ENCODE measurements at regions not wholly inside any gene's neighbourhood (a gene's known extent, or its start where the extent isn't known, plus 50 kb on each side); places are given as distances from the start of the nearest gene placed in this dataset.
"Not testable (repeated sequence)": the region's sequence is repeated elsewhere in the genome, so short reads cannot be mapped to it uniquely, and the experiment has no call there.

- Mint-ChIP-seq H3K4me1 (ENCODE audit: low read depth) (no peaks in the 10 kb centered on the region), H3K27me3 (ENCODE audit: low read depth) (no peaks in the 10 kb centered on the region), H3K9me3 (no peaks in the 10 kb centered on the region), H3K4me3 (ENCODE audit: low read depth) (no peak overlapping the region), H3K27ac (no peak overlapping the region), H3K36me3 (ENCODE audit: low read depth) (no peaks in the 10 kb centered on the region)
- intact Hi-C loops (cut with micrococcal nuclease): no loop called here
- DNase-seq (ENCODE audit: low spot score): no peak
Measured at GRCh38 chrX:5314148-5314547, 914.5 kb downstream of the NLGN4X start.

GRCh38 chrX:5307416-5307815 is 921.3 kb downstream of the NLGN4X start:
- DNase-seq (ENCODE audit: low spot score): no peak
- intact Hi-C loops (cut with micrococcal nuclease): no loop called here
- H3K4me3 Mint-ChIP-seq (ENCODE audit: low read depth): no peak overlapping the region
- no peaks in the 10 kb centered on the region for H3K9me3 Mint-ChIP-seq
- no peaks in the 10 kb centered on the region for H3K27me3 Mint-ChIP-seq (ENCODE audit: low read depth)
- H3K27ac Mint-ChIP-seq: no peak overlapping the region
- no peaks in the 10 kb centered on the region for H3K36me3 Mint-ChIP-seq (ENCODE audit: low read depth)
- H3K4me1 Mint-ChIP-seq (ENCODE audit: low read depth): no peaks in the 10 kb centered on the region

GRCh38 chrX:5306654-5307121 is 922.0 kb downstream of the NLGN4X start:
- Mint-ChIP-seq H3K9me3 (no peaks in the 10 kb centered on the region), H3K4me1 (ENCODE audit: low read depth) (no peaks in the 10 kb centered on the region), H3K4me3 (ENCODE audit: low read depth) (no peak overlapping the region), H3K27me3 (ENCODE audit: low read depth) (no peaks in the 10 kb centered on the region), H3K27ac (no peak overlapping the region), H3K36me3 (ENCODE audit: low read depth) (no peaks in the 10 kb centered on the region)
- DNase-seq (ENCODE audit: low spot score): no peak
- intact Hi-C loops (cut with micrococcal nuclease): no loop called here

- intact Hi-C loops (cut with micrococcal nuclease): no loop called here
- DNase-seq (ENCODE audit: low spot score): no peak
- H3K27me3 Mint-ChIP-seq (ENCODE audit: low read depth): no peaks in the 10 kb centered on the region
- H3K9me3 Mint-ChIP-seq: no peaks in the 10 kb centered on the region
- no peak overlapping the region for H3K4me3 Mint-ChIP-seq (ENCODE audit: low read depth)
- H3K4me1 Mint-ChIP-seq (ENCODE audit: low read depth): no peaks in the 10 kb centered on the region
- no peaks in the 10 kb centered on the region for H3K36me3 Mint-ChIP-seq (ENCODE audit: low read depth)
- no peak overlapping the region for H3K27ac Mint-ChIP-seq
Measured at GRCh38 chrX:5305452-5305851, 923.2 kb downstream of the NLGN4X start.

- Mint-ChIP-seq H3K4me3 (ENCODE audit: low read depth) (no peak overlapping the region), H3K9me3 (peaks cover 17% of the 10 kb centered on the region), H3K36me3 (ENCODE audit: low read depth) (no peaks in the 10 kb centered on the region), H3K27me3 (ENCODE audit: low read depth) (no peaks in the 10 kb centered on the region), H3K4me1 (ENCODE audit: low read depth) (no peaks in the 10 kb centered on the region), H3K27ac (no peak overlapping the region)
- DNase-seq (ENCODE audit: low spot score): no peak
- intact Hi-C loops (cut with micrococcal nuclease): no loop called here
Measured at GRCh38 chrX:5295004-5295403, 933.7 kb downstream of the NLGN4X start.

- intact Hi-C loops (cut with micrococcal nuclease): no loop called here
- no peak overlapping the region for H3K27ac Mint-ChIP-seq
- no peak for DNase-seq (ENCODE audit: low spot score)
- no peak overlapping the region for H3K4me3 Mint-ChIP-seq (ENCODE audit: low read depth)
- H3K36me3 Mint-ChIP-seq (ENCODE audit: low read depth): no peaks in the 10 kb centered on the region
- no peaks in the 10 kb centered on the region for H3K27me3 Mint-ChIP-seq (ENCODE audit: low read depth)
- H3K9me3 Mint-ChIP-seq: peaks cover 18% of the 10 kb centered on the region
- H3K4me1 Mint-ChIP-seq (ENCODE audit: low read depth): no peaks in the 10 kb centered on the region
Measured at GRCh38 chrX:5290635-5291034, 938.0 kb downstream of the NLGN4X start.

- intact Hi-C loops (cut with micrococcal nuclease); H3K4me3 Mint-ChIP-seq (ENCODE audit: low read depth); H3K36me3 Mint-ChIP-seq (ENCODE audit: low read depth); DNase-seq (ENCODE audit: low spot score); H3K27ac Mint-ChIP-seq; H3K27me3 Mint-ChIP-seq (ENCODE audit: low read depth); H3K4me1 Mint-ChIP-seq (ENCODE audit: low read depth): not testable (repeated sequence)
- peaks cover 18% of the 10 kb centered on the region for H3K9me3 Mint-ChIP-seq
Measured at GRCh38 chrX:5289949-5290348, 938.7 kb downstream of the NLGN4X start.

- H3K9me3 Mint-ChIP-seq: peaks cover 18% of the 10 kb centered on the region
- no peak for DNase-seq (ENCODE audit: low spot score)
- H3K4me3 Mint-ChIP-seq (ENCODE audit: low read depth): no peak overlapping the region
- no peaks in the 10 kb centered on the region for H3K4me1 Mint-ChIP-seq (ENCODE audit: low read depth)
- H3K27me3 Mint-ChIP-seq (ENCODE audit: low read depth): no peaks in the 10 kb centered on the region
- intact Hi-C loops (cut with micrococcal nuclease): no loop called here
- no peak overlapping the region for H3K27ac Mint-ChIP-seq
- no peaks in the 10 kb centered on the region for H3K36me3 Mint-ChIP-seq (ENCODE audit: low read depth)
Measured at GRCh38 chrX:5278908-5279307, 949.8 kb downstream of the NLGN4X start.

GRCh38 chrX:5265324-5265850 is 963.3 kb downstream of the NLGN4X start:
- intact Hi-C loops (cut with micrococcal nuclease): no loop called here
- Mint-ChIP-seq H3K4me1 (ENCODE audit: low read depth) (no peaks in the 10 kb centered on the region), H3K9me3 (peaks cover 3% of the 10 kb centered on the region), H3K27me3 (ENCODE audit: low read depth) (no peaks in the 10 kb centered on the region), H3K4me3 (ENCODE audit: low read depth) (no peak overlapping the region), H3K27ac (no peak overlapping the region), H3K36me3 (ENCODE audit: low read depth) (no peaks in the 10 kb centered on the region)
- no peak for DNase-seq (ENCODE audit: low spot score)

- intact Hi-C loops (cut with micrococcal nuclease): no loop called here
- no peaks in the 10 kb centered on the region for H3K36me3 Mint-ChIP-seq (ENCODE audit: low read depth)
- no peak overlapping the region for H3K4me3 Mint-ChIP-seq (ENCODE audit: low read depth)
- DNase-seq (ENCODE audit: low spot score): no peak
- H3K9me3 Mint-ChIP-seq: peaks cover 6% of the 10 kb centered on the region
- H3K4me1 Mint-ChIP-seq (ENCODE audit: low read depth): no peaks in the 10 kb centered on the region
- no peak overlapping the region for H3K27ac Mint-ChIP-seq
- H3K27me3 Mint-ChIP-seq (ENCODE audit: low read depth): no peaks in the 10 kb centered on the region
Measured at GRCh38 chrX:5250106-5250505, 978.6 kb downstream of the NLGN4X start.

- Mint-ChIP-seq H3K27me3 (ENCODE audit: low read depth) (no peaks in the 10 kb centered on the region), H3K36me3 (ENCODE audit: low read depth) (no peaks in the 10 kb centered on the region), H3K4me1 (ENCODE audit: low read depth) (no peaks in the 10 kb centered on the region), H3K27ac (no peak overlapping the region), H3K9me3 (peaks cover 8% of the 10 kb centered on the region), H3K4me3 (ENCODE audit: low read depth) (no peak overlapping the region)
- no peak for DNase-seq (ENCODE audit: low spot score)
- intact Hi-C loops (cut with micrococcal nuclease): no loop called here
Measured at GRCh38 chrX:5242091-5242790, 986.4 kb downstream of the NLGN4X start.

GRCh38 chrX:5236749-5237148 is 991.9 kb downstream of the NLGN4X start:
- H3K36me3 Mint-ChIP-seq (ENCODE audit: low read depth): no peaks in the 10 kb centered on the region
- intact Hi-C loops (cut with micrococcal nuclease): no loop called here
- H3K27ac Mint-ChIP-seq: no peak overlapping the region
- no peaks in the 10 kb centered on the region for H3K27me3 Mint-ChIP-seq (ENCODE audit: low read depth)
- DNase-seq (ENCODE audit: low spot score): no peak
- no peak overlapping the region for H3K4me3 Mint-ChIP-seq (ENCODE audit: low read depth)
- H3K4me1 Mint-ChIP-seq (ENCODE audit: low read depth): no peaks in the 10 kb centered on the region
- peaks cover 12% of the 10 kb centered on the region for H3K9me3 Mint-ChIP-seq

GRCh38 chrX:5236096-5236495 is 992.6 kb downstream of the NLGN4X start:
- no peaks in the 10 kb centered on the region for H3K27me3 Mint-ChIP-seq (ENCODE audit: low read depth)

More at GRCh38 chrX:5236096-5236495, 992.6 kb downstream of the NLGN4X start:
- DNase-seq (ENCODE audit: low spot score): no peak
- intact Hi-C loops (cut with micrococcal nuclease): no loop called here
- H3K4me1 Mint-ChIP-seq (ENCODE audit: low read depth): no peaks in the 10 kb centered on the region
- H3K27ac Mint-ChIP-seq: no peak overlapping the region
- H3K4me3 Mint-ChIP-seq (ENCODE audit: low read depth): no peak overlapping the region
- H3K9me3 Mint-ChIP-seq: peaks cover 15% of the 10 kb centered on the region
- no peaks in the 10 kb centered on the region for H3K36me3 Mint-ChIP-seq (ENCODE audit: low read depth)
